Endothelial cell of hepatic sinusoid (primary cell): ENCODE measurements at regions not wholly inside any gene's neighbourhood (a gene's known extent, or its start where the extent isn't known, plus 50 kb on each side); places are given as distances from the start of the nearest gene placed in this dataset.

Experiments
- in situ Hi-C: cut with HindIII; loops from 2 replicates; pipeline ENCODE4 v1.10.0; 2017; ENCODE audit warnings: low sequenced_read_pairs

- in situ Hi-C loops, result no loop called here
These were observed 131.0 kb upstream of the OSMR start for GRCh38 chr5:38714703-38715355.

DNA sequence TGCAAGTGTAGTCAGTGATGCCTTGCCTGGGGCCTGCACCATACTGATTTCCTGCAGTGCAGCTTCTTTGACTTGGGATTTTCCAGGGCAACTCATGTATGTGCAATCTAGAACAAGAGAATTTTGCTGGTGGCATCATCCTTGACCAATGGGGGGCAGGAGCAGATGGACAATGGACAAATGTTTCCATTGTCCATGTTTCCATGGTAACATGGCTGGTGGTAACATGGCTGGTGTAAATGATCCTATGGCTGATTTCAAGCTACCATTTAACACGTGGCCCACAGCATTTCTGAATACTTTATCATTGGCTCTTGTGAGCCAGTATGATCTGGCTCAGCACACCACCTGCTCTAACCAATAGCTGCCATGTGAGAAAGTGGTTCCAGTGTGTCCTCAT lies 130.1 kb upstream of the OSMR start:
- in situ Hi-C loops, result no loop called here

- in situ Hi-C loops, result no loop called here
These were observed 129.3 kb upstream of the OSMR start for GRCh38 chr5:38716516-38716915.

DNA sequence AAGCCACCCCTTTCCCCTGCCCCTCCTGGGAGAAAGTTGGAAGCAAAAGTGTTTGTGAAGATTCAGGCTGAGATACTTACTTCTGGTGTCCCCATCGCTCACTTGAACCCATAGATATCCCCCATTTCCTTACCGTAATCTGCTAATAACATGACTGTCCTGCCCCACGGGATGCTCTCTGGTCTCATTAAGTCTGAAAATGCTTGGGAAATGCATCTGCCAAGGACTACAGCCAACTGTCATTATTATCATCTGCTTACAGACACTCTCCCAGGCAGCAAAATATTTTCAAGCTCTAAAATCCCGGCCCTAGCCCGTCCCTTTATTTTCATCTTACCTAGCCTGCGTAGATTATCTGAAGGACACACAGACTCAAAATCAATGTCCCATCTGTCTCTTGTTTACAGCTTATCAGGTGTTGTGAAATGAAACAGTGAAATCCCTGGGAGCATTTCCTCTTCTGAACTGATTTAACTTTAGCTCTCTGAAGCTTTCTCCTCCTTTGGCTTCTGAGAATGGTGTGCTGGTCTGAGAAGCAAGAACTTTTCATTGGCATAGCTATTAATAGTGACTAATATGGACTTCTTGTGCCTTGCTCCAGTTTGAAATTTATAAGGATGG lies 126.9 kb upstream of the OSMR start:
- in situ Hi-C loops, result no loop called here

DNA sequence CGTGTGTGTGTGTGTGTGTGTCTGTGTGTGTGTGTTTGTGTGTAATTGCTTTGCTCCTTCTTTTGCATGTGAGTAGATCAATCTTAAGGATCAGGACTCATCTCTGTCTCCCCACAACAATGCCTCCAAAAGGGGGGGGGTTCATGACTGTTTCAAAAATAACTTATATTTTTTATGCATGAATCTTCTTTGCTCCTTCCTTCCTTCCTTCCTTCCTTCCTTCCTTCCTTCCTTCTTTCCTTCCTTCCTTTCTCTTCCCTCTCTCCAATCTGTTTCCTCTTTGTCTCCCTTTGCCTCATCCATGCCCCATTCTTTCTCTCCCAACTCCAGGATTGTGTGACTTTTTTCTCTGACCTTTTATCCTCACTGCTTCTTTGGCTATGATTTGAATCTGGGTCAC lies 126.4 kb upstream of the OSMR start:
- in situ Hi-C loops, result no loop called here

DNA sequence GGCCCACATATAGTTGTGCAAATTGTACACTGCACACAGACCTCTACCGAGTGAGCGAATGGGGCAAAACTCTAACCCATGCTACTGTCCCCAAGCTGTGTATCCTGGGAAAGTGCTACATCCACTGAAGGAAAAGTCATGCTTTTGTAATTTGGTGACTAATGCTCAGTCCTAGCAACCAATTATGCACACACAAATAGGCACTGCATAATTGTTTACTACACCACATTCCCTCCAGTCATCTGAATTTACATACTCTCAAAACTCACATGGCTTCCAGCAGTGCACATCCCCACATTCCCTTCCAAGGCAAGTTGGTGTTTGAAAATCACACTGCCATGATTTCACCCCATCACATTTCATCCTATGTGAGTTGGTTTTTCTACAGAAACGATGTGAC lies 125.9 kb upstream of the OSMR start:
- in situ Hi-C loops, result no loop called here

- in situ Hi-C loops, result no loop called here
These were observed 125.1 kb upstream of the OSMR start for GRCh38 chr5:38720554-38721361.

GRCh38 chr5:38722918-38723317 lies 122.9 kb upstream of the OSMR start:
- in situ Hi-C loops, result no loop called here

- in situ Hi-C loops, result no loop called here
These were observed 122.4 kb upstream of the OSMR start for GRCh38 chr5:38723426-38723825.

DNA sequence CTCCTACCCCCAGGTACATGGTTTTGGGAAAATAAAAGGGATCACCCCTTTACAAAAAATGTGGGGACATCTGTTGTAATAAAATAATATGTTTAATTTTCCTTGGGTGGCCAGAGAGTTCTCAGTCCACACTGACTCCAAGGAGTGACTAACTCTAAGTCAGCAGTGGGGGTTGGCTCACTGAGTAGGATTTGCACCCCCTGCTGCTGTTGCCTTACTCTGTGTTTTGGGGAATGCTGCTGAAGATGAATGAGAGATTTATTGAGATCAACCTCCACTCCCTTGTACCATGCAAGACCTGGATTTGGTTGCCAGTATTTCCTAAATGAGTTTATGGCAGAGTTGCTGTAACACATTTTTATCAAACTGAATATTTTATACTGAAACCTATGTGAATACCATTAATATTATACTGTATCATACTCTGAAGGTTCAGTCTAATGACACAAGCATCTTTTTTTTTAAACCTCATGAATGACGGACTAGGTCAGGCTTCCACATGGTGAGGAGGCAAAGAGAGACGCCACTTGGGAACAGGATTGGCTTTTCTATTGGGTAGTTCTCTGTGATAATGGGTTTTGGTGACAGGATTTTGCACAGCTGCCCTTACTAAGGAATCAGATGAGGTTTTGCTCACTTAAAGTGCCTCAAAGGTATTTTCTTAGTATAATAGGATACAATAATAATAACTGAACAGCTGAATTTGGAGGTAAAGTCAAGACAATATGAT lies 121.3 kb upstream of the OSMR start:
- in situ Hi-C loops, result no loop called here

DNA sequence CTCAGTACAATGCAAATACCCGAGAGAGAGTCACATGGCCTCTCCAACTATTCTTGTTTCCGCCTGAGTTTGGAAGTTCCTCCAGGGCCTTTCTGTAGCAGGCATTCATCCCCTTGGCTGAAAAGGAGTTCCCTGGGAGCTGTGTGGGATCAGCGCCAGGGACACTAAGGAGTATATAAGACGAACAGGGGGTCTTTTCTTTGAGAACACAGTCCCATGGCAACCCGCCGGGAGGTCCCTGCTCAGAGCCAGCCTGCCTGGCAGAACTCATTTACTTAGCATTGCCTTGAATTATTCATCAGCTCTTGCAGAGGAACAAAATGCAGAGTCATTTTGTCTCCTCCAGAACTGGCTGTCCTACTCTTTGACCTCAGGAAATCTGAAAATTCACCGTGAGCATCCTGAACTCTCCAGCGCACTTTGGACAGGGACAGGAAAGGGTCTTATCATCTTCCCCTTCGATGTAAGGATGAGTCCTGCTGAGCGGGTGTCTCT lies 120.4 kb upstream of the OSMR start:
- in situ Hi-C loops, result no loop called here

- in situ Hi-C loops, result no loop called here
These were observed 119.5 kb upstream of the OSMR start for GRCh38 chr5:38726279-38726678.

DNA sequence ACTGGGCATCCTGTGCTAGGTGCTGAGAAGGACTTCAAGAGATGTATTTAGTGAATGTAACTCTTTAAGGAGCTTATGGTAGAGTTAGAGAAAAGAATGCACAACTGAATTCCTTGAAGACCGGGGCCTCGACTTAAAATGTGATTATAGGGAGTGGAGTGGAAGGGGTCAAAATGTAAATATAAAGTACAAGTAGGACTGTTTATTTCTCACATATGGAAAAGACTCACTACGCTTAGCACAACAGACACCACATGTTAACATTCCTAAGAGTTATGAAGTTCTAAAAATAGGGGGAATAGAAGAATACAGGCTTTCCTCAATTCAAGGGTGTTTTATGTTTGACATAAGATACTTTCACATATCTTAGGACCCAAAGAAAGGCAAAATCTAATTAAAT lies 117.8 kb upstream of the OSMR start:
- in situ Hi-C loops, result no loop called here

DNA sequence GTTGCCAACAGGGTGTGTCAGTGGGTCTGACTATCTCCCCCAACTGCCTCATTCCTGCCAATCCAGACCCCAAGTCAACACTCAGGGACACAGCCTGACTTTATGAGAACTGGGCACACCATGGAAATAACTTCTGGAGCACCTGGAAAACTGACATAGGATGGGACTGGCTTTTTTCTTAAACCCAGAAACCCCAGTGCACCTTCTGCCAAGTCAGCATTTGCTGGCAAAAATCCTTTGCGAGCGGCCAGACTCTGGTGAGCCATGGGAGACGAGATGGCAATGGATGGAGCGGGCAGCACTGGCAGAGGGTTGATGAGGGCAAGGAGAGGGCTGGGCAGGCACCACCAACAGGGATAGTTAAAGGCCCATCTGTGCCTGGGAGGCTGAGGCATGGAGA lies 114.4 kb upstream of the OSMR start:
- in situ Hi-C loops, result no loop called here

- in situ Hi-C loops, result no loop called here
These were observed 111.5 kb upstream of the OSMR start for GRCh38 chr5:38734353-38734752.

DNA sequence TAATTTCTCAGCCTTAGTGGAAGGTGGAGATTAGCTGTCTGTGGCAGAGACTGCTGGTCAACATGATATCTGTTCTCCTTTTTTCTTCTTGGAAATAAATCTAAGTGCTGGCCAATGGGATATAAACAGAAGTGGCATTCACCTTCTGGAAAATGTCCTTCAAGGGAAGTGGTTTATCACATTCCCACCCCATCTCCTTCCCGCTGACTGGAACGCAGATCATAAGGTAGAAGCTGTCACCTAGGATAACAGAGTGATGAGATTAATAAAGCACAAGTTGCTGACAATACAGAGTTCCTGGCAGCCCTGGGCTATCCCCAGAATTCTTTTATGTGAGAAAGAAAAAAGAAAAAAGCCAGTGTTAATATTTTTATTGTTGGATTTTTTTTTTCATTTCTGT lies 109.7 kb upstream of the OSMR start:
- in situ Hi-C loops, result no loop called here

GRCh38 chr5:38737976-38738375 lies 107.8 kb upstream of the OSMR start:
- in situ Hi-C loops, result no loop called here

- in situ Hi-C loops, result no loop called here
These were observed 106.7 kb upstream of the OSMR start for GRCh38 chr5:38739011-38739704.

DNA sequence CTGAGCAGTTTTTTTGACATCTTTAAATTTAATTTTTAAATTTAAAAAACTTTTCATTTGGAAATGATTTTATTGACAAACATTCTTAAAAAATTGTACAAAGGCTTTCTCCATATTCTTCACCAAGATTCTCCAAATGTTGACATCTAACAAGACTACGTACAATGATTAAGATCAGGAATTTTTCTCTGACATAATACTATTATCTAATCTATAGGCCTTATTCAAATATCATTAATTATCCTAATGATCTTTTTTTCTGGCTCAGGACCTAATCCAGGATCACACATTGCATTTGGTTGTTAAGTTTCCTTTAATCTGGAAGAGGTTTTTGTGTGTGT lies 106.1 kb upstream of the OSMR start:
- in situ Hi-C loops, result no loop called here

GRCh38 chr5:38742821-38743220 lies 103.0 kb upstream of the OSMR start:
- in situ Hi-C loops, result no loop called here

GRCh38 chr5:38743562-38743961 lies 102.2 kb upstream of the OSMR start:
- in situ Hi-C loops, result no loop called here
